HCT116 (cell line): ENCODE measurements at regions not wholly inside any gene's neighbourhood (a gene's known extent, or its start where the extent isn't known, plus 50 kb on each side); places are given as distances from the start of the nearest gene placed in this dataset.

Experiments
- ATAC-seq: fragments of 200-7000 bp; cut with Tn5 transposase; 2 replicates; pipeline ENCODE4 v1.9.1; 2020; ENCODE audit warnings: mild to moderate bottlenecking, moderate library complexity
- BruUV-seq: library from RNA; stranded (reverse); fragments of 400-500 nt; replicated peaks from 2 replicates; lab custom pipeline; 2021; lab: Mats Ljungman, UMichigan
- CTCF ChIA-PET: fragments of 300-600 bp; sonication (Branson Sonifier 250); formaldehyde crosslinking; loops from one replicate; lab custom pipeline; 2021; ENCODE audit warnings: antibody characterized with exemption; lab: Charles Lee
- POLR2A ChIA-PET: fragments of 300-600, 350-600 bp; sonication (Branson Sonifier 250); formaldehyde crosslinking; loops from one replicate; lab custom pipeline; 2021; ENCODE audit warnings: antibody characterized with exemption; lab: Charles Lee
- RAD21 ChIA-PET, 2 experiments: fragments of 300-600 bp; sonication (Branson Sonifier 250); formaldehyde crosslinking; loops; one replicate each; lab custom pipeline; 2023; ENCODE audit warnings: low total read pairs in 2 of 2; ENCODE audit not compliant: uncharacterized antibody in 2 of 2, unreplicated experiment in 2 of 2, low non-redundant PET in 1 of 2; lab: Charles Lee
- DNase-seq: peaks from one replicate; pipeline ENCODE4 v3.0.0-alpha.2; 2010; ENCODE audit warnings: low read depth, low spot score
- H2AFZ ChIP-seq: fragments of 200-600 bp; shearing (Covaris generic), sonication (generic); 2 replicates; pipeline ENCODE4 v1.6.1; 2017; ENCODE audit warnings: low read depth, mixed run types, mixed read lengths, antibody characterized with exemption, low read length; ENCODE audit not compliant: poor library complexity, severe bottlenecking
- H3K27ac ChIP-seq: 2 replicates; pipeline ENCODE4 v1.5.1; 2012; ENCODE audit warnings: low read depth, low read length
- H3K27me3 ChIP-seq: fragments of 200-600 bp; sonication (generic); 2 replicates; pipeline ENCODE4 v1.6.1; 2016; ENCODE audit warnings: mixed run types, low read length, mixed read lengths; ENCODE audit not compliant: insufficient read depth
- H3K36me3 ChIP-seq, 2 experiments: fragments of 200-500 bp in 1 of 2; fragments of 200-600 bp in 1 of 2; sonication (Bioruptor generic) in 1 of 2; sonication (generic) in 1 of 2; 2 replicates each; pipeline versions ENCODE4 v1.5.1 to v1.6.1; 2014 to 2016; ENCODE audit warnings: low read length in 2 of 2, inconsistent platforms in 1 of 2, mixed read lengths in 1 of 2, mixed run types in 1 of 2; ENCODE audit not compliant: insufficient read depth in 2 of 2, control insufficient read depth in 1 of 2
- H3K4me1 ChIP-seq, 2 experiments: fragments of 200-600 bp in 1 of 2; sonication (generic) in 1 of 2; 2 replicates each; pipeline versions ENCODE4 v1.5.1 to v1.6.1; 2012 to 2017; ENCODE audit warnings: low read length in 2 of 2, inconsistent platforms in 1 of 2, mild to moderate bottlenecking in 1 of 2, mixed read lengths in 1 of 2, mixed run types in 1 of 2, moderate library complexity in 1 of 2; ENCODE audit not compliant: insufficient read depth in 2 of 2, control insufficient read depth in 1 of 2
- H3K4me2 ChIP-seq: fragments of 200-600 bp; sonication (generic); 2 replicates; pipeline ENCODE4 v1.6.1; 2017; ENCODE audit warnings: mixed run types, low read length, mixed read lengths
- H3K4me3 ChIP-seq, 2 experiments: fragments of 200-600 bp in 1 of 2; sonication (generic) in 1 of 2; replicated peaks in 1 of 2; 2 replicates each; pipeline ENCODE4 v1.5.1; 2011 to 2016; ENCODE audit warnings: low read length in 2 of 2, control low read depth in 1 of 2, low read depth in 1 of 2, mild to moderate bottlenecking in 1 of 2, mixed read lengths in 1 of 2, mixed run types in 1 of 2
- H3K79me2 ChIP-seq: fragments of 200-600 bp; sonication (generic); 2 replicates; pipeline ENCODE4 v1.6.1; 2017; ENCODE audit warnings: mild to moderate bottlenecking, mixed run types, low read length, moderate library complexity, mixed read lengths; ENCODE audit not compliant: insufficient read depth
- H3K9ac ChIP-seq: fragments of 200-600 bp; sonication (generic); 2 replicates; pipeline ENCODE4 v1.6.1; 2016; ENCODE audit warnings: low read length, mixed read lengths
- H3K9me2 ChIP-seq: fragments of 200-600 bp; sonication (generic), shearing (Covaris generic); 2 replicates; pipeline ENCODE4 v1.6.1; 2017; ENCODE audit warnings: mixed run types, mild to moderate bottlenecking, moderate library complexity; ENCODE audit not compliant: insufficient read depth
- H3K9me3 ChIP-seq, 2 experiments: fragments of 200-500 bp in 1 of 2; fragments of 200-600 bp in 1 of 2; sonication (Bioruptor generic) in 1 of 2; sonication (generic) in 1 of 2; 2 replicates each; pipeline ENCODE4 v1.6.1; 2014 to 2017; ENCODE audit warnings: low read length in 2 of 2, mixed read lengths in 2 of 2, inconsistent platforms in 1 of 2, low read depth in 1 of 2, mild to moderate bottlenecking in 1 of 2, mixed run types in 1 of 2, moderate library complexity in 1 of 2; ENCODE audit not compliant: control insufficient read depth in 1 of 2, insufficient read depth in 1 of 2
- H4K20me1 ChIP-seq: fragments of 200-600 bp; sonication (generic), shearing (Covaris generic); 2 replicates; pipeline ENCODE4 v1.6.1; 2017; ENCODE audit warnings: mixed run types, mild to moderate bottlenecking, moderate library complexity; ENCODE audit not compliant: insufficient read depth
- EZH2 ChIP-seq: fragments of 200-600 bp; sonication (generic); IDR thresholded peaks from 2 replicates; pipeline ENCODE4 v1.6.1; 2017; ENCODE audit warnings: antibody characterized with exemption, mixed run types
- TCF7L2 ChIP-seq: IDR thresholded peaks from 2 replicates; pipeline ENCODE4 v1.7.0; 2011; ENCODE audit warnings: borderline replicate concordance, inconsistent platforms; ENCODE audit not compliant: insufficient read depth, insufficient read length; ENCODE audit errors: extremely low read depth
- YY1 ChIP-seq: IDR thresholded peaks from 2 replicates; pipeline ENCODE4 v1.6.1; 2011; ENCODE audit warnings: low read length, low read depth, moderate library complexity, mild to moderate bottlenecking; ENCODE audit not compliant: insufficient replicate concordance; ENCODE audit errors: extremely low read depth
- ZNF274 ChIP-seq: fragments of 200-500 bp; sonication (Bioruptor generic); IDR thresholded peaks from 2 replicates; pipeline ENCODE4 v1.6.1; 2014; ENCODE audit warnings: mild to moderate bottlenecking, low read depth, low read length, inconsistent platforms
- intact Hi-C: fragments of 100-400 bp; cut with micrococcal nuclease; formaldehyde crosslinking; loops from 2 replicates; pipeline ENCODE4 v1.10.0; 2022
- TF ChIP-seq, protein P1 (sequence below): IDR thresholded peaks from 2 replicates; pipeline ENCODE4 v1.6.1; 2012
- TF ChIP-seq, protein P2 (sequence below): IDR thresholded peaks from 2 replicates; pipeline ENCODE4 v1.6.1; 2011; ENCODE audit warnings: mild to moderate bottlenecking, low read length, moderate library complexity; ENCODE audit not compliant: insufficient replicate concordance; ENCODE audit errors: extremely low read depth
- TF ChIP-seq, protein P3 (sequence below): IDR thresholded peaks from 2 replicates; pipeline ENCODE4 v1.6.1; 2012; ENCODE audit warnings: low read depth
- TF ChIP-seq, protein P4 (sequence below), 3 experiments: fragments of 200-600 bp in 1 of 3; sonication (generic) in 1 of 3; IDR thresholded peaks in 2 of 3; conservative IDR thresholded peaks in 1 of 3; 2 replicates each; pipeline ENCODE4 v1.5.1; 2012 to 2017; ENCODE audit warnings: low read depth in 2 of 3, low read length in 2 of 3, antibody characterized with exemption in 1 of 3, borderline replicate concordance in 1 of 3, control low read depth in 1 of 3, mild to moderate bottlenecking in 1 of 3, mixed read lengths in 1 of 3, mixed run types in 1 of 3, moderate library complexity in 1 of 3; ENCODE audit not compliant: insufficient read depth in 1 of 3

DNA sequence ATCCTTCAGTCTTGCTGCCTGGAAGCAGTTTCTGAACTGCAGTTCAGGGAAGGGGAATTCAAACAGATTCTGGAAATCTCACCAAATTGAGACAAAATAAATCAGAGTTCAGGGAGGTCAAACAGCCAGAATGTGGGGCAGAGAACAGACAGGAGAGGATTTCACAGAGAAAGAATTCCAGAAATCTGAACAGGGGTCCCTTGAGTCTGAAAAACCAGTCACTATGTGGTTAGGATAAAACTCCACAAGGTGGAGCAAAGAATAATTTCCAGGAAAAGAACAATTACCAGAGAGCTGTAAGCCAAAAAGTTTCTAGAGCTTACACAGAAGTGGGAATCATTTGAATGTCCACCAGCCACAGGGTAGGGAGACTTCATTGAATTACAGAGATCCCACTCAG is 84.7 kb downstream of the URB2 start:
- RAD21 ChIA-PET: no interaction called here
- no peak overlapping the region for H3K4me3 ChIP-seq
- intact Hi-C loops: no loop called here
- TF ChIP-seq EZH2 (no peak), YY1 (no peak), TCF7L2 (no peak), ZNF274 (no peak)
- TF ChIP-seq, protein P1, sequence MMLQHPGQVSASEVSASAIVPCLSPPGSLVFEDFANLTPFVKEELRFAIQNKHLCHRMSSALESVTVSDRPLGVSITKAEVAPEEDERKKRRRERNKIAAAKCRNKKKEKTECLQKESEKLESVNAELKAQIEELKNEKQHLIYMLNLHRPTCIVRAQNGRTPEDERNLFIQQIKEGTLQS: no peak
- TF ChIP-seq, protein P2, sequence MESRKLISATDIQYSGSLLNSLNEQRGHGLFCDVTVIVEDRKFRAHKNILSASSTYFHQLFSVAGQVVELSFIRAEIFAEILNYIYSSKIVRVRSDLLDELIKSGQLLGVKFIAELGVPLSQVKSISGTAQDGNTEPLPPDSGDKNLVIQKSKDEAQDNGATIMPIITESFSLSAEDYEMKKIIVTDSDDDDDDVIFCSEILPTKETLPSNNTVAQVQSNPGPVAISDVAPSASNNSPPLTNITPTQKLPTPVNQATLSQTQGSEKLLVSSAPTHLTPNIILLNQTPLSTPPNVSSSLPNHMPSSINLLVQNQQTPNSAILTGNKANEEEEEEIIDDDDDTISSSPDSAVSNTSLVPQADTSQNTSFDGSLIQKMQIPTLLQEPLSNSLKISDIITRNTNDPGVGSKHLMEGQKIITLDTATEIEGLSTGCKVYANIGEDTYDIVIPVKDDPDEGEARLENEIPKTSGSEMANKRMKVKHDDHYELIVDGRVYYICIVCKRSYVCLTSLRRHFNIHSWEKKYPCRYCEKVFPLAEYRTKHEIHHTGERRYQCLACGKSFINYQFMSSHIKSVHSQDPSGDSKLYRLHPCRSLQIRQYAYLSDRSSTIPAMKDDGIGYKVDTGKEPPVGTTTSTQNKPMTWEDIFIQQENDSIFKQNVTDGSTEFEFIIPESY: no peak
- TF ChIP-seq, protein P3, sequence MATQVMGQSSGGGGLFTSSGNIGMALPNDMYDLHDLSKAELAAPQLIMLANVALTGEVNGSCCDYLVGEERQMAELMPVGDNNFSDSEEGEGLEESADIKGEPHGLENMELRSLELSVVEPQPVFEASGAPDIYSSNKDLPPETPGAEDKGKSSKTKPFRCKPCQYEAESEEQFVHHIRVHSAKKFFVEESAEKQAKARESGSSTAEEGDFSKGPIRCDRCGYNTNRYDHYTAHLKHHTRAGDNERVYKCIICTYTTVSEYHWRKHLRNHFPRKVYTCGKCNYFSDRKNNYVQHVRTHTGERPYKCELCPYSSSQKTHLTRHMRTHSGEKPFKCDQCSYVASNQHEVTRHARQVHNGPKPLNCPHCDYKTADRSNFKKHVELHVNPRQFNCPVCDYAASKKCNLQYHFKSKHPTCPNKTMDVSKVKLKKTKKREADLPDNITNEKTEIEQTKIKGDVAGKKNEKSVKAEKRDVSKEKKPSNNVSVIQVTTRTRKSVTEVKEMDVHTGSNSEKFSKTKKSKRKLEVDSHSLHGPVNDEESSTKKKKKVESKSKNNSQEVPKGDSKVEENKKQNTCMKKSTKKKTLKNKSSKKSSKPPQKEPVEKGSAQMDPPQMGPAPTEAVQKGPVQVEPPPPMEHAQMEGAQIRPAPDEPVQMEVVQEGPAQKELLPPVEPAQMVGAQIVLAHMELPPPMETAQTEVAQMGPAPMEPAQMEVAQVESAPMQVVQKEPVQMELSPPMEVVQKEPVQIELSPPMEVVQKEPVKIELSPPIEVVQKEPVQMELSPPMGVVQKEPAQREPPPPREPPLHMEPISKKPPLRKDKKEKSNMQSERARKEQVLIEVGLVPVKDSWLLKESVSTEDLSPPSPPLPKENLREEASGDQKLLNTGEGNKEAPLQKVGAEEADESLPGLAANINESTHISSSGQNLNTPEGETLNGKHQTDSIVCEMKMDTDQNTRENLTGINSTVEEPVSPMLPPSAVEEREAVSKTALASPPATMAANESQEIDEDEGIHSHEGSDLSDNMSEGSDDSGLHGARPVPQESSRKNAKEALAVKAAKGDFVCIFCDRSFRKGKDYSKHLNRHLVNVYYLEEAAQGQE: no peak
- TF ChIP-seq, protein P4, sequence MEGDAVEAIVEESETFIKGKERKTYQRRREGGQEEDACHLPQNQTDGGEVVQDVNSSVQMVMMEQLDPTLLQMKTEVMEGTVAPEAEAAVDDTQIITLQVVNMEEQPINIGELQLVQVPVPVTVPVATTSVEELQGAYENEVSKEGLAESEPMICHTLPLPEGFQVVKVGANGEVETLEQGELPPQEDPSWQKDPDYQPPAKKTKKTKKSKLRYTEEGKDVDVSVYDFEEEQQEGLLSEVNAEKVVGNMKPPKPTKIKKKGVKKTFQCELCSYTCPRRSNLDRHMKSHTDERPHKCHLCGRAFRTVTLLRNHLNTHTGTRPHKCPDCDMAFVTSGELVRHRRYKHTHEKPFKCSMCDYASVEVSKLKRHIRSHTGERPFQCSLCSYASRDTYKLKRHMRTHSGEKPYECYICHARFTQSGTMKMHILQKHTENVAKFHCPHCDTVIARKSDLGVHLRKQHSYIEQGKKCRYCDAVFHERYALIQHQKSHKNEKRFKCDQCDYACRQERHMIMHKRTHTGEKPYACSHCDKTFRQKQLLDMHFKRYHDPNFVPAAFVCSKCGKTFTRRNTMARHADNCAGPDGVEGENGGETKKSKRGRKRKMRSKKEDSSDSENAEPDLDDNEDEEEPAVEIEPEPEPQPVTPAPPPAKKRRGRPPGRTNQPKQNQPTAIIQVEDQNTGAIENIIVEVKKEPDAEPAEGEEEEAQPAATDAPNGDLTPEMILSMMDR (IDR thresholded peaks at IDR 0.05 in 2 of 3, conservative IDR thresholded peaks at IDR 0.05 in 1 of 3; ENCODE audit: borderline replicate concordance in 1 of 3, insufficient read depth in 1 of 3, low read depth in 2 of 3, low read length in 2 of 3): no peak
- TF ChIP-seq, all 23 proteins: peak for 0
- H3K4me2 ChIP-seq: no peak overlapping the region
- BruUV-seq: no TSS peak
- no peaks in the 10 kb centered on the region for H3K4me1 ChIP-seq
- H3K79me2 ChIP-seq: no peaks in the 10 kb centered on the region
- H3K36me3 ChIP-seq: no peaks in the 10 kb centered on the region
- ChIA-PET CTCF (interaction anchor here (1.7 kb wide), 1 partner anchor 139 kb away, joined by 5 read pairs; no protein-coding TSS in a partner anchor), POLR2A (no interaction called here)
- DNase-seq (no peak), ATAC-seq (no peak)
- H3K9me2 ChIP-seq: no peaks in the 10 kb centered on the region
- no peaks in the 10 kb centered on the region for H3K27me3 ChIP-seq
- no peaks in the 10 kb centered on the region for H3K9me3 ChIP-seq
- no peaks in the 10 kb centered on the region for H4K20me1 ChIP-seq
- no peak overlapping the region for H3K9ac ChIP-seq
- H3K27ac ChIP-seq: no peak overlapping the region
- no peak overlapping the region for H2AFZ ChIP-seq
